ENCODE measurements at regions not wholly inside any gene's neighbourhood (a gene's known extent, or its start where the extent isn't known, plus 50 kb on each side); places are given as distances from the start of the nearest gene placed in this dataset.

GRCh38 chr13:85197431-85197830, 601.8 kb downstream of the SLITRK6 start:
- no peak for TF ChIP-seq EZH2 (IDR thresholded peaks at IDR 0.05; ENCODE audit: low read depth, unreplicated experiment)
- no peak for TF ChIP-seq CTCF (conservative IDR thresholded peaks at IDR 0.05; ENCODE audit: low read depth in 2 of 2)
- no peak for TF ChIP-seq POLR2AphosphoS5 (IDR thresholded peaks at IDR 0.05; ENCODE audit: low read depth)
